CD4-positive, alpha-beta memory T cell (primary cell): ENCODE measurements at regions not wholly inside any gene's neighbourhood (a gene's known extent, or its start where the extent isn't known, plus 50 kb on each side); places are given as distances from the start of the nearest gene placed in this dataset.

ENCODE experiments used
- CTCF ChIA-PET: fragments of 350-600 bp; sonication (Branson Sonifier 250); formaldehyde crosslinking; loops from one replicate; lab custom pipeline; 2021; ENCODE audit warnings: inconsistent platforms; ENCODE audit not compliant: partially characterized antibody; lab: Charles Lee
- POLR2A ChIA-PET: fragments of 350-600 bp; sonication (Branson Sonifier 250); formaldehyde crosslinking; loops from one replicate; lab custom pipeline; 2021; ENCODE audit not compliant: partially characterized antibody; lab: Charles Lee
- DNase-seq, 5 donors: peaks; one replicate each; pipeline versions ENCODE4 v3.0.0 to v3.0.0-alpha.2; 2020 to 2022; ENCODE audit warnings: mixed read lengths in 1 of 5
- H3K27ac ChIP-seq: one replicate; pipeline ENCODE4 v1.7.0; 2013; ENCODE audit warnings: low read depth, low read length
- H3K27me3 ChIP-seq: 2 replicates; pipeline ENCODE4 v1.7.0; 2013; ENCODE audit warnings: mild to moderate bottlenecking, low read length, moderate library complexity; ENCODE audit not compliant: insufficient read depth
- H3K36me3 ChIP-seq: 2 replicates; pipeline ENCODE4 v1.7.0; 2013; ENCODE audit warnings: mild to moderate bottlenecking, low read length, moderate library complexity; ENCODE audit not compliant: insufficient read depth
- H3K4me1 ChIP-seq: 2 replicates; pipeline ENCODE4 v1.7.0; 2013; ENCODE audit warnings: mild to moderate bottlenecking, low read length, moderate library complexity; ENCODE audit not compliant: insufficient read depth
- H3K4me3 ChIP-seq, 2 donors: one replicate each; pipeline ENCODE4 v1.7.0; 2013; ENCODE audit warnings: low read length in 2 of 2, mild to moderate bottlenecking in 1 of 2
- H3K9me3 ChIP-seq, 2 donors: one replicate each; pipeline ENCODE4 v1.7.0; 2013; ENCODE audit warnings: low read length in 2 of 2, control low read depth in 1 of 2; ENCODE audit not compliant: control insufficient read depth in 1 of 2
- H3K27ac Mint-ChIP-seq, 7 donors: one replicate each; pipeline ENCODE4 v1.8.0; 2020 to 2021; ENCODE audit warnings: mixed read lengths in 7 of 7, mild to moderate bottlenecking in 6 of 7, inconsistent platforms in 3 of 7, moderate library complexity in 3 of 7
- H3K27me3 Mint-ChIP-seq, 2 donors: one replicate each; pipeline ENCODE4 v1.8.0; 2020 to 2021; ENCODE audit warnings: mixed read lengths in 2 of 2
- H3K36me3 Mint-ChIP-seq, 2 donors: one replicate each; pipeline ENCODE4 v1.8.0; 2020 to 2021; ENCODE audit warnings: mixed read lengths in 2 of 2, inconsistent platforms in 1 of 2, mild to moderate bottlenecking in 1 of 2
- H3K4me1 Mint-ChIP-seq, 4 donors: one replicate each; pipeline ENCODE4 v1.8.0; 2020 to 2021; ENCODE audit warnings: mixed read lengths in 4 of 4, mild to moderate bottlenecking in 1 of 4
- H3K4me3 Mint-ChIP-seq, 8 donors: one replicate each; pipeline ENCODE4 v1.8.0; 2020 to 2021; ENCODE audit warnings: mixed read lengths in 8 of 8, mild to moderate bottlenecking in 7 of 8, moderate library complexity in 6 of 8, inconsistent platforms in 3 of 8
- H3K9me3 Mint-ChIP-seq, 8 donors: one replicate each; pipeline ENCODE4 v1.8.0; 2020 to 2021; ENCODE audit warnings: mixed read lengths in 8 of 8, mild to moderate bottlenecking in 5 of 8, inconsistent platforms in 3 of 8, moderate library complexity in 1 of 8
- intact Hi-C: fragments of 100-400 bp; cut with micrococcal nuclease; formaldehyde crosslinking; loops from one replicate; pipeline ENCODE4 v1.15.1; 2023

- Mint-ChIP-seq H3K4me3 (no peak overlapping the region), H3K36me3 (no peaks in the 10 kb centered on the region), H3K27ac (no peak overlapping the region), H3K9me3 (peaks cover 0 to 5% (median 1%) of the 10 kb centered on the region in 8 donors), H3K27me3 (peaks cover 0 to under 1% of the 10 kb centered on the region in 2 donors), H3K4me1 (no peaks in the 10 kb centered on the region)
- no peaks in the 10 kb centered on the region for H3K4me1 ChIP-seq
- H3K36me3 ChIP-seq: no peaks in the 10 kb centered on the region
- no peaks in the 10 kb centered on the region for H3K27me3 ChIP-seq
- intact Hi-C loops: no loop called here
- no peak overlapping the region for H3K27ac ChIP-seq
- H3K9me3 ChIP-seq: no peaks in the 10 kb centered on the region
- CTCF ChIA-PET: interaction anchor here (0.7 kb wide), 1 partner anchor 31 kb away, joined by 3 read pairs; no protein-coding TSS in a partner anchor
- H3K4me3 ChIP-seq: no peak overlapping the region
- no peak for DNase-seq
- POLR2A ChIA-PET: no interaction called here
Observed at GRCh38 chr9:108639091-108639490, 216.7 kb downstream of the ACTL7B start.

GRCh38 chr9:108637340-108637739 lies 218.4 kb downstream of the ACTL7B start:
- Mint-ChIP-seq H3K36me3 (no peaks in the 10 kb centered on the region), H3K4me3 (no peak overlapping the region), H3K27ac (no peak overlapping the region), H3K27me3 (peaks cover 0 to 1% of the 10 kb centered on the region in 2 donors), H3K4me1 (no peaks in the 10 kb centered on the region), H3K9me3 (peaks cover 0 to 5% (median under 1%) of the 10 kb centered on the region in 8 donors)
- Histone ChIP-seq H3K4me1 (no peaks in the 10 kb centered on the region), H3K4me3 (no peak overlapping the region), H3K27me3 (no peaks in the 10 kb centered on the region), H3K36me3 (no peaks in the 10 kb centered on the region), H3K9me3 (no peaks in the 10 kb centered on the region), H3K27ac (no peak overlapping the region)
- CTCF ChIA-PET: no interaction called here
- no peak for DNase-seq
- intact Hi-C loops: no loop called here
- POLR2A ChIA-PET: no interaction called here

GRCh38 chr9:108636013-108636412 lies 219.8 kb downstream of the ACTL7B start:
- H3K36me3 ChIP-seq: no peaks in the 10 kb centered on the region
- DNase-seq: no peak
- Mint-ChIP-seq H3K27me3 (peaks cover 0 to 1% of the 10 kb centered on the region in 2 donors), H3K4me3 (no peak overlapping the region), H3K4me1 (no peaks in the 10 kb centered on the region), H3K9me3 (peaks cover 0 to 3% (median under 1%) of the 10 kb centered on the region in 8 donors), H3K36me3 (no peaks in the 10 kb centered on the region), H3K27ac (no peak overlapping the region)
- H3K27me3 ChIP-seq: no peaks in the 10 kb centered on the region
- H3K4me1 ChIP-seq: no peaks in the 10 kb centered on the region
- no peak overlapping the region for H3K27ac ChIP-seq
- CTCF ChIA-PET: interaction anchor here (1.1 kb wide), 1 partner anchor 9 kb away, joined by 3 read pairs; no protein-coding TSS in a partner anchor
- intact Hi-C loops: no loop called here
- no peak overlapping the region for H3K4me3 ChIP-seq
- POLR2A ChIA-PET: no interaction called here
- H3K9me3 ChIP-seq: no peaks in the 10 kb centered on the region

GRCh38 chr9:108634672-108635462 lies 220.9 kb downstream of the ACTL7B start:
- H3K27me3 ChIP-seq: no peaks in the 10 kb centered on the region
- no peak overlapping the region for H3K27ac ChIP-seq
- Mint-ChIP-seq H3K27ac (no peak overlapping the region), H3K36me3 (no peaks in the 10 kb centered on the region), H3K4me1 (no peaks in the 10 kb centered on the region), H3K9me3 (peaks cover 0 to 2% (median 0%) of the 10 kb centered on the region in 8 donors), H3K4me3 (no peak overlapping the region), H3K27me3 (peaks cover 0 to 1% of the 10 kb centered on the region in 2 donors)
- intact Hi-C loops: no loop called here
- H3K4me1 ChIP-seq: no peaks in the 10 kb centered on the region
- ChIA-PET CTCF (no interaction called here), POLR2A (no interaction called here)
- no peak for DNase-seq
- no peak overlapping the region for H3K4me3 ChIP-seq
- no peaks in the 10 kb centered on the region for H3K9me3 ChIP-seq
- H3K36me3 ChIP-seq: no peaks in the 10 kb centered on the region

- H3K4me1 ChIP-seq: no peaks in the 10 kb centered on the region
- H3K4me1 Mint-ChIP-seq: no peaks in the 10 kb centered on the region
- intact Hi-C loops: no loop called here
- H3K4me3 ChIP-seq: no peak overlapping the region
- H3K27me3 ChIP-seq: no peaks in the 10 kb centered on the region
- H3K9me3 ChIP-seq: no peaks in the 10 kb centered on the region
- CTCF ChIA-PET: no interaction called here
- no peak for DNase-seq
- H3K4me3 Mint-ChIP-seq: no peak overlapping the region
- peaks cover 0 to 2% (median 0%) of the 10 kb centered on the region in 8 donors for H3K9me3 Mint-ChIP-seq
- H3K27ac ChIP-seq: no peak overlapping the region
- no peaks in the 10 kb centered on the region for H3K36me3 Mint-ChIP-seq
- peaks cover 0 to 1% of the 10 kb centered on the region in 2 donors for H3K27me3 Mint-ChIP-seq
- H3K36me3 ChIP-seq: no peaks in the 10 kb centered on the region
- no peak overlapping the region for H3K27ac Mint-ChIP-seq
- POLR2A ChIA-PET: no interaction called here
Observed at GRCh38 chr9:108634204-108634603, 221.6 kb downstream of the ACTL7B start.

GRCh38 chr9:108631496-108632285 lies 224.1 kb downstream of the ACTL7B start:
- no peak overlapping the region for H3K4me3 Mint-ChIP-seq
- ChIA-PET POLR2A (no interaction called here), CTCF (no interaction called here)
- peaks cover 0 to 2% (median 0%) of the 10 kb centered on the region in 8 donors for H3K9me3 Mint-ChIP-seq
- no peaks in the 10 kb centered on the region for H3K4me1 Mint-ChIP-seq
- H3K27ac Mint-ChIP-seq: no peak overlapping the region
- peaks cover 0 to 1% of the 10 kb centered on the region in 2 donors for H3K27me3 Mint-ChIP-seq
- no peaks in the 10 kb centered on the region for H3K36me3 Mint-ChIP-seq
- Histone ChIP-seq H3K36me3 (no peaks in the 10 kb centered on the region), H3K9me3 (no peaks in the 10 kb centered on the region), H3K27me3 (no peaks in the 10 kb centered on the region), H3K27ac (no peak overlapping the region), H3K4me1 (no peaks in the 10 kb centered on the region), H3K4me3 (no peak overlapping the region)
- DNase-seq: no peak
- intact Hi-C loops: no loop called here

- intact Hi-C loops: no loop called here
- Mint-ChIP-seq H3K27me3 (peaks cover 0 to 1% of the 10 kb centered on the region in 2 donors), H3K27ac (no peak overlapping the region), H3K9me3 (peaks cover 0 to 6% (median 1%) of the 10 kb centered on the region in 8 donors), H3K36me3 (no peaks in the 10 kb centered on the region), H3K4me3 (no peak overlapping the region), H3K4me1 (no peaks in the 10 kb centered on the region)
- Histone ChIP-seq H3K4me3 (no peak overlapping the region), H3K36me3 (no peaks in the 10 kb centered on the region), H3K27ac (no peak overlapping the region), H3K4me1 (no peaks in the 10 kb centered on the region), H3K27me3 (no peaks in the 10 kb centered on the region), H3K9me3 (no peaks in the 10 kb centered on the region)
- DNase-seq: no peak
- ChIA-PET POLR2A (no interaction called here), CTCF (no interaction called here)
Observed at GRCh38 chr9:108628316-108628715, 227.5 kb downstream of the ACTL7B start.
